ENCODE measurements at regions not wholly inside any gene's neighbourhood (a gene's known extent, or its start where the extent isn't known, plus 50 kb on each side); places are given as distances from the start of the nearest gene placed in this dataset.

GRCh38 chr6:165732696-165733488, 69.9 kb upstream of the PDE10A start:
- H3K36me3 ChIP-seq (ENCODE audit: control insufficient read depth in 2 of 2, extremely low read depth in 1 of 2, insufficient read depth in 2 of 2, low read length in 2 of 2): no peaks in the 10 kb centered on the region
- H3K4me3 ChIP-seq (replicated peaks in 1 of 3; ENCODE audit: insufficient read depth in 1 of 3, low read depth in 1 of 3, low read length in 3 of 3): no peak overlapping the region
- intact Hi-C loops (cut with micrococcal nuclease): no loop called here
- TF ChIP-seq GATA2 (IDR thresholded peaks at IDR 0.05; ENCODE audit: insufficient read depth, insufficient read length, low read depth, low read length) (no peak), MAX (IDR thresholded peaks at IDR 0.05; ENCODE audit: insufficient read depth, insufficient read length) (no peak), POLR2AphosphoS5 (IDR thresholded peaks at IDR 0.05; ENCODE audit: insufficient read depth, low read depth, low read length) (no peak), MYC (IDR thresholded peaks at IDR 0.05; ENCODE audit: low read depth, low read length) (no peak), CTCF (IDR thresholded peaks at IDR 0.05; ENCODE audit: extremely low read depth in 1 of 2, insufficient read depth in 1 of 2, low read depth in 1 of 2, low read length in 2 of 2) (no peak), JUN (IDR thresholded peaks at IDR 0.05; ENCODE audit: borderline replicate concordance, insufficient read depth, insufficient read length, low read depth) (no peak), POLR2A (IDR thresholded peaks at IDR 0.05; ENCODE audit: low read depth, low read length) (no peak), FOS (IDR thresholded peaks at IDR 0.05; ENCODE audit: borderline replicate concordance, insufficient read depth, low read length) (no peak), EZH2 (IDR thresholded peaks at IDR 0.05; ENCODE audit: borderline replicate concordance, low read depth, low read length, severe bottlenecking) (no peak)
- H3K27me3 ChIP-seq (ENCODE audit: control insufficient read depth in 2 of 2, insufficient read depth in 2 of 2, low read length in 2 of 2): peaks cover 4% of the 10 kb centered on the region in 2 experiments
- no peaks in the 10 kb centered on the region for H3K79me2 ChIP-seq (ENCODE audit: control insufficient read depth, insufficient read depth, low read length)
- H4K20me1 ChIP-seq (replicated peaks; ENCODE audit: control insufficient read depth, extremely low read depth, insufficient read depth, low read length): no peaks in the 10 kb centered on the region
- H2AFZ ChIP-seq (ENCODE audit: low read depth, low read length): no peak overlapping the region
- POLR2A ChIA-PET: no interaction called here
- BruUV-seq (replicated peaks): no TSS peak
- no peak overlapping the region for H3K9ac ChIP-seq (replicated peaks; ENCODE audit: extremely low read depth, insufficient read depth, low read length)
- no peaks in the 10 kb centered on the region for H3K4me1 ChIP-seq (ENCODE audit: control insufficient read depth, extremely low read depth, insufficient read depth, low read length)
- no peak overlapping the region for H3K27ac ChIP-seq (ENCODE audit: insufficient read depth, low read depth, low read length)
- DNase-seq (ENCODE audit: low read depth, low spot score): no peak
- H3K4me2 ChIP-seq (ENCODE audit: insufficient read depth, low read length): no peak overlapping the region
- no peaks in the 10 kb centered on the region for H3K9me1 ChIP-seq (replicated peaks; ENCODE audit: control insufficient read depth, extremely low read depth, insufficient read depth, low read length)
- FAIRE-seq: no peak
- dilution Hi-C loops (cut with MboI; ENCODE audit: extremely low pct_ligation_motif_present, low sequenced_read_pairs): no loop called here
- no peaks in the 10 kb centered on the region for H3K9me3 ChIP-seq (replicated peaks; ENCODE audit: control insufficient read depth, insufficient read depth, low read length)
- CTCF ChIA-PET: interaction anchor here (6.9 to 8.9 kb wide), 2 partner anchors 118 to 293 kb away, joined by 95 to 145 read pairs; no protein-coding TSS in a partner anchor

Measured in endothelial cell of umbilical vein (primary cell).